Hypothalamus (tissue), 51 donors: ENCODE measurements at regions not wholly inside any gene's neighbourhood (a gene's known extent, or its start where the extent isn't known, plus 50 kb on each side); places are given as distances from the start of the nearest gene placed in this dataset.

ENCODE experiments used
- DNase-seq, 51 donors: peaks; one replicate each; lab custom pipeline; 2025; lab: John Stamatoyannopoulos, UW

DNA sequence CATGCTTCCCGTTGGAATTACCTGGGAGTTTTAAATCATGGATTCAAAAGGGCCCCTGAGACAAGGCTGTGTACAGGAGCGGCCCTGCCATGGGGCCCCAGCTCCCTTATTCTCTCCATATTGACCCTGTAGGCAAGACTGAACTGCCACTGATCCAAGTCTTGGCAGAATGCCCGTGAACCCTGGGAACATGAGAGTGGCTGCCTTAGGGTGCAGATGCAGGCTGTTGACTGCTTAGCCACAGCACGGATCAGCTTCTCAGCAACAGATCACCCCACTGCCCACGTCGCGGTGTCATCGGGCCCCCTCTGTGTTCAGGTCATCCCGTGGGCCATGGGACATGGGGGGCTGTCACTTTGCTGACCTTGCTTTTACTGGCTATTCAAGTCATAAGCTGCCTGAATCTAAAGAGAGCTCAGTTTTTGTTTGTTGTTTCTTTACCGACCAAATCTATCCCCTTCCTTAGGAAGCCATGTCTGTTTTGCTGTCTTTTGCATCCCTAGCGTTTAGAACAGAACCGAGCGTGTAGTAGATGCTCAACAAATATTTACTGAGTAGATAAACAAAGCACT is 83.4 kb downstream of the MATN1 start:
- DNase-seq = no peak

DNA sequence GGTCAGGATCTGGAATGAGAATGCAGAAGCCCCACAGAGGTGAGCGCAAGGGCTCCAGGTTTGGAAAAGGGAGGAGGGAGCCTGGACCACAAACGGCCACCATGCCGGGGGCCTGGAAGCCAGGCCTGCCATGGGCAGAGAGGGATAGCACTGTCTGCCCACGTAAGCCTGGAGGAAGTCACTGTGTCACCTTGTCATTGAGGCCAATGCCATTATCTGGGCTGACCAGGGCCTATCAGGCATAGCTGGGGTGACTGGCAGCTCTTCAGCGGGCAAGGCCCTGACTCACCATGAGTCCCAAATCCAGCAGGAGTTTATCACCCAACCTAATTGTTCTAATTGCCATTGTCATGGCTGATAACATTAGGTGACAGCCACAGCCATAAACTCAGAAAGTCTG is 84.6 kb downstream of the MATN1 start:
- DNase-seq = no peak

DNA sequence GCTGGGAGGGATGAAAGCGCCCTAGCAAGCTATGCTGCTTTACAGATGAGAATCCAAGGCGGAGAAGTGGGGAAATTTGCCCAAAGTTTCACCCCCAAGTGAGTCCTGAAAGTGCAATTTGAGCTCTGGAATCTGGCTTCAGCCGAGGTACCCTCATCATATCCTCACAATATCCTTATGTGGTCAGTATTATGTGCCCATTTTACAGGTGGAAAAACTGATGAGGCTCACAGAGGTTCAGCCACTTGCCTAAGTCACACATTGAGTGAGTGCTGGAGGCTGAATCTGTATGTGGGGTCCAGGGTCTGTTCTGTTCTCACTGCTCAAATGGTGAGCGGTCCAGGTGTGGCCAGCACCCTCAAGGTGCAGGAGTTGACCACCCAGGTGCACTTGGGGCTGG is 85.3 kb downstream of the MATN1 start:
- no peak for DNase-seq

DNA sequence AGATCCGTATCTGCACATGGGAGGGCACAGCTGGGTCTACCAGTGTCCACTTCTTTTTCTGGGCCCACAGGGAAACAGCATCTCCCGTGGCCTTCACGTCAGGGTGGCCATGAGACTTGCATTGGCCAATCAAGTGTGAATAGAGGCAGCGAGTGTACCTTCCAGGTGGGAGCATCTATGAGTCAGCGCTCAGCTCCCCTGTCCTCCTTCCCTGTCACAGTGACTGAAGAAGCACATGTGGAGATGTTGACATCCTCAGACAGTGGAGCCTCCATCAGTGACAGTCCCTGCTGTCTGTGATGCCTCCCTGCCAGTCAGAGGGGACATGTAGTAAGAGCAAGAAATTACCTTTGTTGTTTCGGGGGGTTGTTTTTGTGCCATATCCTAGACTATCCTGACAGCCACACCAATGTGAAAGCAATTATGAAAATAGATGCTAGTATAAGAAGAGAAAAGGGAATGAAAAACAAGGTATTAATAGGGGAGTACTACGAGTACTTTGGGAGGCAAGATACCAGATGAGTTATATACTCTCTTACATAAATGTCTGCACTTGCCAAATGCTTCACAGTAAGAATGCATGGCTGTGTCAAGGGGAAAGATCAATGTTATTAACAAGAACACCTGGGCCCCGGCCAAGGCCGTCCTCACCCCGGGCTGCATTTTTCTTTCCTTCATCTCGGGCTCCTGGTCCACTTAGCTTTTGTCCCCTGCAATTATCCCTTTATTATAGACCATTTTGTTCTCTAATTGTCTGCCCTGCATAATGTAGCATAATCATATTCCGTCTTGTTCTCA is 86.0 kb downstream of the MATN1 start:
- no peak for DNase-seq

DNA sequence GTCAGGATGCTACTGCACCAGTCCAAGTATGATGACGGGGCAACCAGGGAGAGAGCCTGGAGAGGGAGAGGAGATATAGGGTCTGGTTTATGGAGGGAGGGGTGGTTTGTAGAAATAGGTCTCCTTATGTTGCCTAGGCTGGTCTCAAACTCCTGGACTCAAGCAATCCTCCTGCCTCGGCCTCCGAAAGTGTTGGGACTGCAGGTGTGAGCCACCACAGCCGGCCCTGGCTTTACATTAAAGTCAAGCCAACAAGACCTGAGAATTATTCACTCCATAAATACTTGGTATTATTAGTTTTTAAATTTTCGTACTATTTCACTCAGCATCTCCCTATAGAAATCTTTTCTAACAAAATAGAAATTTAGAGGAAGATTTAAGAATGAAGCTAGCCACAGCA is 86.8 kb downstream of the MATN1 start:
- no peak for DNase-seq

DNA sequence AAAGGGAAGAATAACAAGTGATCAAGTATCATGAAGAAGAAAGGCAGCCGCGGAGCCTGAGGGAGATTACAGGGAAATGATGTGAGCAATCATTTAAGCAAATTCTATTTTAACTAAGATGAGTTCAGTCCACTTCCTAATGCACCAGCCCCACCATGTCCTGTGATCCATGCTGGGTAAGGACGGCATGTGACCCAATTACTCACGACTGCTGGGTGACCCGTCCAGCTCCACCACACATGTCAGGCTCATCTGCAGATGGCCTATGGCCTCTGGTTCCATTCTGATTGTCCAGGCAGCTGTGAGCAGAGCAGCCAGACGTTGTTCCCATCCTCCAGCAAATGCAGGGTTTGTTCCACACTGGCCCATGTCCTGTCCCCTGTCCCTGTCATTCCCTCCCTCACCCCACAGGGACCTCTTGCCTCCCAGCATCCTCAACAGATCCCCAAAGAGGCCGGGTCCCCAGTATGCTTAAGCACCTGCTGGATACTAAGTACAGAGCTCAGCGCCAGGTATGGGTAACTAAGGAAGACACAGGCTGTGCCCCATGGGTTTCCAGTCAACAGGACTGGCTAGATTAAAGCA is 87.9 kb downstream of the MATN1 start:
- DNase-seq = peak in 1 of 51 donors; percentile 6

DNA sequence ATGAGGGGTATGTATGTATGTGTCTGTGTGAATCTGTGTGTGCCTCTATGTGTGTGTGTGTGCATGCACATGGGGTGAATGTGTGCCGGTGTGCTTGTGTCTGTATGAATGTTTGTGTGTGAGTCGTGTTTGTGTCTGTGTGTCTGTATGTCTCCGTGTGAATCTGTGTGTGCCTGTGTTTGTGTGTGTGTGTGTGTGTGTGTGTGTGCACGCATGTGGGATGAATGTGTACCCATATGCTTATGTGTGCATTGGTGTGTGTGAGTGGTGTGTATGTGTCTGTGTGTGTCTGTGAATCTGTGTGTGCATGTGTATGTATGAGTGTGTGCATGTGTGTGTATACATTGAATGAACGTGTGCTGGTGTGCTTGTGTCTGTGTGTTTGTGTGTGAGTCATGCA is 88.9 kb downstream of the MATN1 start:
- no peak for DNase-seq

DNA sequence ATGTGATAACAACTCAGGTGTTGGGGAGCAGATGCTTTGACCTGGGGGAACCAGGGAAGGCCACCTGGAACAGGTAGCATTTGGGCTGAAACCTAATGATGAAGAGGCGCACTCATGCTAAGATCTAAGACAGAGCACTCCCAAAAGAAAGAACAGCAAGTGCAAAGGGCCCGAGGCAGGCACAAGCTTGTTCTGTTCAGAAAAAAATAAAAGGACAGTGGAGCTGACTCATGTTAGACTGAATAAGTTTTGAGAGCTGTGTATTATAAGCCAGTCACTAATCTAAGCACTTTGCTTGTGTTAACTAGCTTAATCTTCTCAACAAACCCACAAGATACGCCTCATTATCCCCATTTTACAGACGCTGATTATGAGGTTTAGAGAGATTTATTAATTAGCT is 90.1 kb downstream of the MATN1 start:
- DNase-seq = no peak

DNA sequence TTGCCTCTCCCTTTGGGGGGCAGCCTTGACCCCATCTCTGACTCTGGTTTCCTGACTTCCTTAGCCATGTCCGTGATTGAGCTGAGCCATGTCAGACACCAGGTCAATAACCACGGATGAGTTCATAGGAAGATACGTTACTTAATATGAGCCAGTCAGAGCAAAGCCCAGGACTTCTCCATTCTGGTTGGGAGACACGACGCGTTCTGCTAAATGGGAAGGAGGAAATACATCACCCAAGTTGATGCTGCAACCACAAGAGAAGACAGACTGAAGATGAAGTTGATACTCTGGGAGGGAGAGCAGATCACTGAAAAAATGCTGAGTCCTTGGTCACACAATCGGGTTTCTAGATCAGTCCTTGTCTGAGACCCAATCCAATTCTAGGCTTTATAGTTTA is 90.9 kb downstream of the MATN1 start:
- no peak for DNase-seq

DNA sequence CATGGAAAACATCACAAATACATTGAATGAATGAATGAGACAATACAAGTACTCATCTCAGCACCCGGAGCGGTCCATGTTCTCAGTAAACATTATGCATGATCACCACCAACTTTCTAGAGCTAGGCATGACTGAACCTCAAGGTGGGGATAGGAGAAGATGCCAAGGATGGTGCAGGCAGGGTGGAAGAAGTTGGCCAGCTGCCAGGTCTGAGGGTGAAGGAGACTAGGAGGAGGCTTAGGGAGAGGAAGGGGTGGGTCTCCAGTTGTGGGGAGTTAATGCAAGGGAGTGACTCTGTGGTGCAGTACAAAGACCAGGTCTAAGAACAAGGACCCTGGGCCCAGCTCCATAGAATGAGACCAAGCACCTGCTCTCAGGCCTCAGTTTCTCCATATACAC is 91.7 kb downstream of the MATN1 start:
- DNase-seq = no peak

DNA sequence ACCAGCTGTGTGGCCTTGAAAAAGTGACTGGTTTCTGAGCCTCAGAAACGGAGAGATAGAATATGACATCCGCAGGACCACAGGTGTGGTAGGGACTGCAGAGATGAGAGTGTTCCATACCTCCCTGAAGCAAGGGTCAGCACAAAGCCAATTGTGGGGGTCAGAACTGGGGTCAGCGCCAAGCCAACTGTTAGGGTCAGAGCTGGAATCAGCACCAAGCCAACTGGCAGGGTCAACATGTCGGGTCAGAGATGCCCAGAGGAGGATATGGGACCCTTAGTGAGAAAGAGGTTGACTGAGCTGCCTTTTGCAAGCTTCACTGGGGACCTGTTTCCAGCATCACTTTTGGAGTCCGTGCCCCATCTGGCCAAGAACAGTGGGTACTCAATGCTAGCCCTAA is 93.9 kb downstream of the MATN1 start:
- no peak for DNase-seq

DNA sequence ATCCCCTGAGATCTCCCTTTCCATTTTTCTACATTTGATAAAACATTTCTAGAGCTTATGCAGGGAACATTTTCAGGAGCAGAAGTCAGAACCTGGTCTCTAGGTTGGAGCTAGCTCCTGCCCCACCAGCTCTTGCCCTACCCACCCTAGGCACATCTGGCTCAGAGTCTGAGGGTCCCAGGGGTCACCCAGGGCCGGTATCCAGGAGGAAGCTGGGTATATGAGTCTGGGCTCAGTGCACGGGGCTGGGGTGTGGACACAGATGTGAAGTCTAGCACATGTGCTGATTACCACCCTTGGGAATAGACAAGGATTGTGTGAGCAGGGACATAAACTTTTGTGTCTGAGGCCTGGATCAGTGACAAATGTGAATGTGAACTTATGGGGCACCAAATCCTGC is 95.4 kb downstream of the MATN1 start:
- DNase-seq = no peak

DNA sequence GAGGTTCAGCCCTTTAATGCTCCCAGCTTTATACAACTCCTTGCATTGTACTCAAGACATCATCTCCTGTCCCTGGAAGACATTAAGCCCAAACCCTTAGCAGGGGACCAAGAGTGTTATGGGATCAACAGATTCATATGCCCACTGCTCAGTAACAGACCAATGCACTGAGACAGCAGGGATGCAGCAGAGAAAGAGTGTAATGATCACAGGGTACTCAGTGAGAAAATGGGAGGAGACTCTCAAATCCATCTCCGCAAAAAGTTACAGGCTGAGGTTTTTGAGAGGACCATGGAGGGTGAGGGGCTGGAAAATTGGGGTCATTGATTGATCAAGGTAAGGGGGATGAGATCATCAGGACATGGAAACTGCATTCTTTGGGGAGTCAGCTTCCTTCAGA is 96.2 kb downstream of the MATN1 start:
- DNase-seq = no peak

DNA sequence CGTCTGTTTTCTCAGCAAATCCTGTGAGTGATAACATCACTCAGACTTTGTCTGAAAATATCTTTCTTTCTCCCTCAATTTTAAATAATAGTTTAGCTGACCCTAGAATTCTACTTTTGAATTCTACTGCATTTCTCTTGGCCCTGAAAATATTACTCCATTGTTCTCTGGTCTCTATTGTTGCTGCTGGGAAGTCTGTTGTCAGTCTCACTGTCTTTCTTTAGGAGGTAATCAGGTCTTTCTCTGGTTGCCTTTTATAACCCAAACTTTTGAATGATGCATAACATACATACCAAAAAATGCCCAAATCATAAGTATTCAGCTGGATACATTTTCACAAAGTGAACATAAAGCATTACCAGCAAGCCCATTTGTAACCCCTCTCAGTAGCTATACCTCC is 100.0 kb downstream of the MATN1 start:
- no peak for DNase-seq

DNA sequence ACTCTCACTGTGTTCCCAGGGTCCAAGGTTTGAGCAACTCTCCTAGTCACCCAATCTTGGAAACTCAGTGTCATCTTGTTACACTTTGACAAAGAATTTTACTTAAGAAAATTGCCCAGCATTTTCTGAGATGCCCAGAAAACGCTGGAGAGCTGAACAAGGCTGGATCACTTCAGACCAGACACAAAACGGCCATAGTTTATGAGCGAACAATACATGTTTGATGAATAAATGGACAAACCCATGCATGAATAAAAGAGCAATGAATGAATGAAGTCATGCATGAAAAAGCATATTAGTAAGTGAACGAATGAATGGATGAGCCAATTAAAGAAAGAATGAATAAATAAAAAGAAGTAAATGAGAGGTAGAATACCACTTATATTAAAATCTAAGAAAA is 103.8 kb downstream of the MATN1 start:
- DNase-seq = no peak

DNA sequence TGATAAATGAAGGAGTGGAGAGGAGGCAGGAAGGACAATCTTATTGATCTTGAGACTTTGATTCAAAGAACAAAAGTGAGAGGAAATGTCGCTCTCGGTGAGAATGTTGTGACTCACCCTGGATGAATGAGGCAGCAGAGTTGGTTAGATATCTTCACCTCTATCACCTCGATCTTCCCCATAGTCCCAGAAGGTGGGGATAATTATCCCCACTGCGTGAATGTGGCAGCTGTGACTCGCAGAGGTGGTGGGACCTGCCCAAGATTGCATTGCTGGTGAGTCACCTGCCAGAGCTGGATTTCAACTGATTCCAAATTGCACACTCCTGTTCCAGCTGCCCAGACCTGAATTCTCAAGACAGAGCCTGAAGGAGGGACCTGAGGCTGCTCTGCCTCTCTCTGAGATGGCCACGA is 105.0 kb downstream of the MATN1 start:
- DNase-seq = no peak

DNA sequence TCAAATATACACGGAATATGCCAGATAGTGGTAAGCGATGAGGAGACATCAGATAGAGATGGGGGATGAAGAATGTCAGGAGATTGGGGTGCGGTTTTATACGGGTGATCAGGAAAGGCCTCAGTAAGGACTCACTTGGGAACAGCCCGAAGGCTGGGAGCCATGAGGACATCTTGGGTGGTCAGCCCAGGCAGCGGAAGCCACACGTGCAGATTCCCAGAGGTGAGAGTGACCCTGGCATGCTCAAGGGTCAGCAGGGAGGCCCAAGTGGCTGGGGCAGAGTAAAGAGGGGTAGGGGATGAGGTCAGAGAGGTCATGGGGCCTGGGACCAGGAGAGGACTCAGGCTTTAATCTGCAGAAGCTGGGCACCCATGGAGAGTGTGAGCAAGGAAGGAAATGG is 106.6 kb downstream of the MATN1 start:
- DNase-seq = no peak

DNA sequence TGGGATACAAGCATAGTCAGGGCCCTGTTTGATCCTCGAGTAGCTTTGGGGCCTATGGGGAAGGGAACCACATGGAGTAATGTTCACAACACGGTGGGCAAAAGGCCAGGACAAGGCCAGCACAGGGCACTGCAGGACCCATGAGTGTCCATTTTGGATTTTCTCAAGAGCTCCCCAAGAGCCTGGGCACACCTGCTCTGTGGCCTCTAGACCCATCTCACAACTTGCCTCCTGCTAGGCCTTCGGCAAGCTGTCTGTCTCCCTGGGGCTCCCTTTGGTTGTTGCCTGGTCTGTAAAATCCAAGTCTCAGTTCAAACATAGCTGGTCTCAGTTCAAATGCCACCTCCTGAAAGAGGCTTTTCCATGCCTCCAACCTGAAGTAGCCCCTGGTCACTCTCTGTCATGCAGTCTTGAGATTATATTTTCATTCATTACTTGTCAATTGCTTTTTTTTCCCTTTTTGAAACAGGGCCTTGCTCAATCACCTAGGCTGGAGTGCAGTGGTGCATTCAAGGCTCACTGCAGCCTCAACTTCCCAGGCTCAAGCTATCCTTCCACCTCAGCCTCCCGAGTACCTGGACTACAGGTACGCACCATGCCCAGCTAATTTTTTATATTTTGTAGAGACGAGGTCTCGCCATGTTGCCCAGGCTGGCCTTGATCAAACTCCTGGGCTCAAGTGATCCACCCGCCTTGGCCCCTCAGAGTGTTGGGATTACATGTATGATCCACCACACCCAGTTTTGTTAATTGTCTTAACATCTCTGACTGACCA is 107.4 kb downstream of the MATN1 start:
- DNase-seq = no peak

DNA sequence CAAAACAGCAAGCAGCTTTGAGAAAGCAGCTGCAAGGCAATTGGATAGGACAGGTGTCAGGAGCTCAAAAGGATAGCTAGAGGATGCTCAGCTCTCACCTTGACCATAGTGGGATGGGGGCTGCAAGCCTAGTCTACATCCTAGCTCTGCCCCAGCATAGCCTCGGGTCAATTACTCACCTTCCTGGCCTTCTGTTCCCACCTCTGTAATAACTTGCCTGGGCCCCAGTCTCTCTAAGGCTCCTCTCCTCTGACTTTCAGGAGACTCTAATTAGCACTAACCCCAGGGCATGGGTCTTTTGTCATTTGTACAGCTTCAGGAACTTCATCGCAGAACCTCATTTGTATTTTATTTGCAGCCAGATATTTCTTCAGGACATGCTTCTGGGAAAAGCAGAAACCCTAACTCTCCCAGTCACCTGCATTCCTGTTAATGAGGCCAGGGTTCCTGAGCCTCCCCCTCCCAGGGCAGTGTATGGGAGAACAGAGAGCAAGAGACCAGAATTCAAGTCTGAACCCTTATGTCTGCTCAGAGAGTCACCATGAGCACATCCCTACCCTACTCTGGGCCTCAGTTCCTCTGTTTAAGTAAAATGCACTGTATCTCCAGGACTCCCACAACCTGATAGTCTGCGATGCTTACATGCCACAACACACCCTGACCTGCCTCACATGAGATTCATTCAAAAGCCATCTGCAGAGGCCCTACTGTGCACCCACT is 108.1 kb downstream of the MATN1 start:
- DNase-seq = no peak

DNA sequence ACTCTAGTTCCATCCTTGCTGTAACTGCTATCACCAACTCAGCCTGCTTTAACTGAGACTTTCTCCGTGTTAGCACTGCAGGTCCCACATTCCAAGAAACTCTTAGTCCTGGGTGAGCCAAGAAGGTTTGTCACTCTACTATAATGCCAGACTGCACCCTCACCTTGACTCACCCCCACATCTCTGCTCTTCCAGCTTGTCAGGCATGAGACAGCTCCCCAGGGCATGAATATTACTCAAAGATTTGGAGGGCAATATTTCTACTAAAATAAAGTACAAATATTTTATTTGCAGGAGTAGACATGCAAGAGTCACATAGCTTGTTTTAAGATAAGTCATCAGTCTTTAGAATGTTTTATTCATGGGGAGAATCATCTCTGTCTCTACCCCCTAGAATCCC is 110.2 kb downstream of the MATN1 start:
- DNase-seq = no peak

DNA sequence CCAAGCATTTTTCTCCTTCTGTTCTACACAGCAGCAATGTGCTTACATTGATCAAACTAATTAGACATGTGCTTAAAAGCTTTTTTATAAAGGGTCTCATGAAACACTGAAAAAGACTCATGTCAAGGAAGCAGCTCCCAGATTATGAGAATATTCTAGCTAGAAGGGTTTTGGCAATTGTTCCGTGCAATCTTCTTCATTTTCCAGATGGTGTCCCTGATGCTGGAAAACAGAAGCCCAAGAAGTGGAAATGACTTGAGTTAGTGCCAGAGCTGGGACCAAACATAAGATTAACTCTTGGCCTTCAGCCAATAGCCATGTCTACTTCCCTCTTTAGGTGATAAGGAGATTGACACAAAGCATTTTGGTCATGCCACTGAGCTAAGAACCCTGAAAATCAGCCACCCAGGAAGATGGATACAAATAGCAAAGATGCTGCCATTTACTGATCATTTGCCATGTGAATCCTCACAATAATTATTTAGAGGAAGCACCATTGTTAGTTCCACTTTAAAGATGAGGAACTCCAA is 110.8 kb downstream of the MATN1 start:
- DNase-seq = no peak
